Hepatocyte (in vitro differentiated cells): ENCODE measurements at regions not wholly inside any gene's neighbourhood (a gene's known extent, or its start where the extent isn't known, plus 50 kb on each side); places are given as distances from the start of the nearest gene placed in this dataset.
"Not testable (repeated sequence)": the region's sequence is repeated elsewhere in the genome, so short reads cannot be mapped to it uniquely, and the experiment has no call there.

Experiments used
- DNase-seq: peaks from one replicate; pipeline ENCODE4 v3.0.0-alpha.2; 2016; ENCODE audit warnings: low spot score
- H2AFZ ChIP-seq: fragments of 200-600 bp; sonication (generic); 2 replicates; pipeline ENCODE4 v1.6.0; 2016; ENCODE audit warnings: antibody characterized with exemption, mild to moderate bottlenecking
- H3K27ac ChIP-seq: fragments of 200-600 bp; sonication (generic); 2 replicates; pipeline ENCODE4 v1.5.1; 2016; ENCODE audit warnings: mild to moderate bottlenecking
- H3K27me3 ChIP-seq: fragments of 200-600 bp; sonication (generic); 2 replicates; pipeline ENCODE4 v1.6.1; 2016
- H3K36me3 ChIP-seq: fragments of 200-600 bp; sonication (generic); replicated peaks from 2 replicates; pipeline ENCODE4 v1.5.1; 2016; ENCODE audit warnings: low read depth; ENCODE audit not compliant: insufficient read depth
- H3K4me1 ChIP-seq: fragments of 200-600 bp; sonication (generic); 2 replicates; pipeline ENCODE4 v1.5.1; 2016; ENCODE audit warnings: mild to moderate bottlenecking, moderate library complexity; ENCODE audit not compliant: insufficient read depth
- H3K4me2 ChIP-seq: fragments of 200-600 bp; sonication (generic); 2 replicates; pipeline ENCODE4 v1.6.0; 2016
- H3K4me3 ChIP-seq: fragments of 200-600 bp; sonication (generic); 2 replicates; pipeline ENCODE4 v1.5.1; 2016; ENCODE audit warnings: mild to moderate bottlenecking
- H3K79me2 ChIP-seq: fragments of 200-600 bp; sonication (generic); 2 replicates; pipeline ENCODE4 v1.6.0; 2017; ENCODE audit warnings: mild to moderate bottlenecking
- H3K9me2 ChIP-seq: fragments of 200-600 bp; sonication (generic); replicated peaks from 2 replicates; pipeline ENCODE4 v1.6.0; 2017; ENCODE audit warnings: mild to moderate bottlenecking; ENCODE audit not compliant: insufficient read depth
- H3K9me3 ChIP-seq: fragments of 200-600 bp; sonication (generic); 2 replicates; pipeline ENCODE4 v1.5.1; 2016; ENCODE audit warnings: low read depth, mild to moderate bottlenecking
- H4K20me1 ChIP-seq: fragments of 200-600 bp; sonication (generic); 2 replicates; pipeline ENCODE4 v1.6.0; 2016; ENCODE audit warnings: mild to moderate bottlenecking; ENCODE audit not compliant: insufficient read depth, poor library complexity, severe bottlenecking
- EZH2 ChIP-seq: fragments of 200-600 bp; sonication (generic); IDR thresholded peaks from 2 replicates; pipeline ENCODE4 v1.6.1; 2016; ENCODE audit warnings: antibody characterized with exemption, mild to moderate bottlenecking, borderline replicate concordance
- EZH2phosphoT487 ChIP-seq: fragments of 200-600 bp; sonication (generic); IDR thresholded peaks from one replicate; pipeline ENCODE4 v1.6.1; 2018; ENCODE audit warnings: antibody characterized with exemption, mild to moderate bottlenecking, low read depth, moderate library complexity; ENCODE audit not compliant: unreplicated experiment, severe bottlenecking
- WGBS: methylation state at CpG from one replicate; pipeline ENCODE4 v1.1.6; 2016; ENCODE audit warnings: low lambda C conversion rate; ENCODE audit errors: missing lambda C conversion rate; 5-methylcytosine and 5-hydroxymethylcytosine counted together
- TF ChIP-seq, protein P1 (sequence below): fragments of 200-600 bp; sonication (generic); IDR thresholded peaks from 2 replicates; pipeline ENCODE4 v1.5.1; 2016; ENCODE audit warnings: antibody characterized with exemption, mild to moderate bottlenecking; ENCODE audit not compliant: poor library complexity

DNA sequence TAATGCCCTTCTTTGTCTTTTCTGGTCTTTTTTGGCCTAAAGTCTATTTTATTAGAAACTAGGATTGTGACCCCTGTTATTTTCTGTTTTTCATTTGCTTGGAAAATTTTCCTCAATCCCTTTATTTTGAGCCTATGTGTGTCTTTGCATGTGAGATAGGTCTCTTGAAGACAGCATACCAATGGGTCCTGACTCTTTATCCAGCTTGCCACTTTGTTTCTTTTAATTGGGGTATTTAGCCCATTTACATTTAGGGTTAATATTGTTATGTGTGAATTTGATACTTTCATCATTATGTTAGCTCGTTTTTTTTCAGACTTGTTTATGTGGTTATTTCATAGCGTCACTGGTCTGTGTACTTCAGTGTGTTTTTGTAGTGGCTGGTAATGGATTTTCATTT, 682.6 kb downstream of the JRKL start:
- Histone ChIP-seq H3K9me3 (no peaks in the 10 kb centered on the region), H3K4me1 (no peaks in the 10 kb centered on the region)
- WGBS, result 87% methylated on average over 2 of the region's 2 CpGs

DNA sequence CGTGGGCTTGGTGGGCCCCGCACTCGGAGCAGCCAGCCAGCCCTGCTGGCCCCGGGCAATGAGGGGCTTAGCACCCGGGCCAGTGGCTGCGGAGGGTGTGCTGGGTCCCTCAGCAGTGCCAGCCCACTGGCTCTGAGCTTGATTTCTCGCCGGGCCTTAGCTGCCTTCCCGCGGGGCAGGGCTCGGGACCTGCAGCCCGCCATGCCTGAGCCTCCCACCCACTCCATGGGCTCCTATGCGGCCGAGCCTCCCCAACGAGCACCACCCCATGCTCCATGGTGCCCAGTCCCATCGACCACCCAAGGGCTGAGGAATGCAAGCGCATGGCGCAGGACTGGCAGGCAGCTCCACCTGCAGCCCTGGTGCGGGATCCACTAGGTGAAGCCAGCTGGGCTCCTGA, 686.9 kb downstream of the JRKL start:
- H3K27me3 ChIP-seq, H3K36me3 ChIP-seq, H3K4me1 ChIP-seq, H3K9me2 ChIP-seq, H3K79me2 ChIP-seq, H4K20me1 ChIP-seq, H3K27ac ChIP-seq, H3K4me3 ChIP-seq, H3K9me3 ChIP-seq, H3K4me2 ChIP-seq, H2AFZ ChIP-seq, DNase-seq: not testable (repeated sequence)
- WGBS, result 96% methylated on average over 14 of the region's 19 CpGs

More for the DNA sequence above, 682.6 kb downstream of the JRKL start:
- TF ChIP-seq, protein P1, sequence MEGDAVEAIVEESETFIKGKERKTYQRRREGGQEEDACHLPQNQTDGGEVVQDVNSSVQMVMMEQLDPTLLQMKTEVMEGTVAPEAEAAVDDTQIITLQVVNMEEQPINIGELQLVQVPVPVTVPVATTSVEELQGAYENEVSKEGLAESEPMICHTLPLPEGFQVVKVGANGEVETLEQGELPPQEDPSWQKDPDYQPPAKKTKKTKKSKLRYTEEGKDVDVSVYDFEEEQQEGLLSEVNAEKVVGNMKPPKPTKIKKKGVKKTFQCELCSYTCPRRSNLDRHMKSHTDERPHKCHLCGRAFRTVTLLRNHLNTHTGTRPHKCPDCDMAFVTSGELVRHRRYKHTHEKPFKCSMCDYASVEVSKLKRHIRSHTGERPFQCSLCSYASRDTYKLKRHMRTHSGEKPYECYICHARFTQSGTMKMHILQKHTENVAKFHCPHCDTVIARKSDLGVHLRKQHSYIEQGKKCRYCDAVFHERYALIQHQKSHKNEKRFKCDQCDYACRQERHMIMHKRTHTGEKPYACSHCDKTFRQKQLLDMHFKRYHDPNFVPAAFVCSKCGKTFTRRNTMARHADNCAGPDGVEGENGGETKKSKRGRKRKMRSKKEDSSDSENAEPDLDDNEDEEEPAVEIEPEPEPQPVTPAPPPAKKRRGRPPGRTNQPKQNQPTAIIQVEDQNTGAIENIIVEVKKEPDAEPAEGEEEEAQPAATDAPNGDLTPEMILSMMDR, result no peak
- TF ChIP-seq EZH2phosphoT487 (no peak), EZH2 (no peak)
- Histone ChIP-seq H4K20me1 (no peaks in the 10 kb centered on the region), H3K9me2 (no peaks in the 10 kb centered on the region), H3K4me2 (no peak overlapping the region), H2AFZ (no peak overlapping the region), H3K36me3 (no peaks in the 10 kb centered on the region), H3K79me2 (no peaks in the 10 kb centered on the region), H3K27me3 (no peaks in the 10 kb centered on the region), H3K27ac (no peak overlapping the region), H3K4me3 (no peak overlapping the region)
- no peak for DNase-seq

DNA sequence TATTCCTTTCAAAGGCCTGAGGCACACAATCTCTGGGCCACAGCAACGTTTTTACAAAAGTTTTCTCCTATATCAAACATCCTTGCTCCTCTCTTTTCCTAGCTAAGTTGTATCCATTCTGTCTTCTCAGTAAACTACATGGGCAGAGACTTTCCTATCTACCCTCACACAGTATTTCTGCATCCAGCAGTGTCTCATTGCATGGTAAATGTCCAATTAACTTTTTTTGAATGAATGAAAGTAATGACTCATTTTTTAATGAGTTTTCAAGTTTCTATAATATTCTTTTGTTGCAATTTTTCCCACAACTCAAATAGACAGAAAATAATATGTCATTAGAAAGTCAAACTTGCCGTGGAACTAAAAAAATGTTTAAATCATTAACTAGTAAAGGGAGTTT, 688.6 kb downstream of the JRKL start:
- no peaks in the 10 kb centered on the region for H3K4me1 ChIP-seq
- no peaks in the 10 kb centered on the region for H3K9me2 ChIP-seq
- H3K4me2 ChIP-seq, result no peak overlapping the region
- H4K20me1 ChIP-seq, result no peaks in the 10 kb centered on the region
- H3K27me3 ChIP-seq, result no peaks in the 10 kb centered on the region
- H3K79me2 ChIP-seq, result no peaks in the 10 kb centered on the region
- no peaks in the 10 kb centered on the region for H3K9me3 ChIP-seq
- WGBS, result 64% methylated on average over 2 of the region's 2 CpGs
- no peak overlapping the region for H3K4me3 ChIP-seq
- H2AFZ ChIP-seq, result no peak overlapping the region
- H3K27ac ChIP-seq, result no peak overlapping the region
- no peak for DNase-seq
- TF ChIP-seq EZH2 (no peak), EZH2phosphoT487 (no peak)
- TF ChIP-seq, protein P1, result no peak
- H3K36me3 ChIP-seq, result no peaks in the 10 kb centered on the region

DNA sequence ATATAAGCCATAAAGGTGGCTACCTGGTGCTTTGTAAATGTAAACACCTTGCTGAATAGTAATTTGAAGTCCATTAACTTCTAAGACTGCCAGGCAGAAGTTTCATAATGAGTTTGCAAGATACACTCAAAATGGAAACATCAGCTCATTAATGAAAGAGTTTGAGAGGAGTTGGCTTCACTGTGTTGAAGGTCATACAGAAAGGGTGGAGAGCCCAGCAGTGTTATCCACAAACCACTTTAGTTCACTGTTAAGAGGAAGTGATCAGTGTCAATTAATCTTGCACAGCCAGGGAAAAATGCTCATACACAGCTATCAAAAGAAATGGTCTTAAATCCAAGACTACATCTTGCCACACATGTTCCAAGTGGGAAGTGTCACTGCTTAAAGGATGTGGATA, 689.4 kb downstream of the JRKL start:
- no peaks in the 10 kb centered on the region for H4K20me1 ChIP-seq
- H3K9me3 ChIP-seq, result no peaks in the 10 kb centered on the region
- no peak for DNase-seq
- no peaks in the 10 kb centered on the region for H3K4me1 ChIP-seq
- H3K9me2 ChIP-seq, result no peaks in the 10 kb centered on the region
- H3K27me3 ChIP-seq, result no peaks in the 10 kb centered on the region
- no peaks in the 10 kb centered on the region for H3K36me3 ChIP-seq
- no peak overlapping the region for H3K4me3 ChIP-seq
- H3K4me2 ChIP-seq, result no peak overlapping the region
- no peak overlapping the region for H2AFZ ChIP-seq
- TF ChIP-seq EZH2 (no peak), EZH2phosphoT487 (no peak)
- TF ChIP-seq, protein P1, result no peak
- H3K27ac ChIP-seq, result no peak overlapping the region
- H3K79me2 ChIP-seq, result no peaks in the 10 kb centered on the region
